ENCODE measurements at regions not wholly inside any gene's neighbourhood (a gene's known extent, or its start where the extent isn't known, plus 50 kb on each side); places are given as distances from the start of the nearest gene placed in this dataset.
A peak's percentile ranks its signal among the peaks of the same experiment; 100 is the strongest.
"Not testable (repeated sequence)": the region's sequence is repeated elsewhere in the genome, so short reads cannot be mapped to it uniquely, and the experiment has no call there.

- H3K18ac ChIP-seq (ENCODE audit: low read length); H4K8ac ChIP-seq (ENCODE audit: low read depth, low read length); H2AK5ac ChIP-seq (ENCODE audit: low read depth, low read length); H2BK12ac ChIP-seq (ENCODE audit: low read length); H3K4me1 ChIP-seq (ENCODE audit: control insufficient read depth in 2 of 2, insufficient read depth in 1 of 2, low read depth in 1 of 2, low read length in 2 of 2); H2BK5ac ChIP-seq (ENCODE audit: low read length); H3K27me3 ChIP-seq (ENCODE audit: control insufficient read depth in 3 of 3, insufficient read depth in 3 of 3, low read depth in 1 of 3, low read length in 3 of 3); DNase-seq (ENCODE audit: low spot score); H3K9ac ChIP-seq (ENCODE audit: low read depth, low read length, poor library complexity); H3K9me3 ChIP-seq (replicated peaks in 1 of 2; ENCODE audit: control insufficient read depth in 2 of 2, insufficient read depth in 1 of 2, low read depth in 1 of 2, low read length in 2 of 2); H3K4me2 ChIP-seq (ENCODE audit: insufficient read depth, low read length, poor library complexity, severe bottlenecking); H3K23ac ChIP-seq (ENCODE audit: low read depth, low read length, poor library complexity); H4K91ac ChIP-seq (ENCODE audit: low read depth, low read length, poor library complexity); H2AFZ ChIP-seq (ENCODE audit: low read length); H3K4ac ChIP-seq (ENCODE audit: low read length); H3K36me3 ChIP-seq (replicated peaks in 1 of 2; ENCODE audit: control insufficient read depth in 2 of 2, insufficient read depth in 2 of 2, low read length in 2 of 2); H2BK120ac ChIP-seq (ENCODE audit: low read depth, low read length); H2BK15ac ChIP-seq (ENCODE audit: low read length); H3K14ac ChIP-seq (ENCODE audit: low read length); H3K79me1 ChIP-seq (ENCODE audit: low read depth, low read length); H3K27ac ChIP-seq (replicated peaks; ENCODE audit: low read length); H3K4me3 ChIP-seq (ENCODE audit: low read length in 2 of 2): not testable (repeated sequence)
- WGBS, 2 donors (ENCODE audit: extremely low coverage in 2 of 2, insufficient read length in 2 of 2, insufficient replicate concordance in 1 of 2) = no CpG with 5 or more reads among the region's 3 CpGs
Observed at GRCh38 chr12:8375122-8375521, 80.6 kb upstream of the CLEC6A start.

- H2BK12ac ChIP-seq (ENCODE audit: low read length); H2AK5ac ChIP-seq (ENCODE audit: low read depth, low read length); DNase-seq (ENCODE audit: low spot score); H3K27me3 ChIP-seq (ENCODE audit: control insufficient read depth in 3 of 3, insufficient read depth in 3 of 3, low read depth in 1 of 3, low read length in 3 of 3); H4K8ac ChIP-seq (ENCODE audit: low read depth, low read length); H3K4me3 ChIP-seq (ENCODE audit: low read length in 2 of 2); H3K23ac ChIP-seq (ENCODE audit: low read depth, low read length, poor library complexity); H2AFZ ChIP-seq (ENCODE audit: low read length); H3K36me3 ChIP-seq (replicated peaks in 1 of 2; ENCODE audit: control insufficient read depth in 2 of 2, insufficient read depth in 2 of 2, low read length in 2 of 2); H3K4me2 ChIP-seq (ENCODE audit: insufficient read depth, low read length, poor library complexity, severe bottlenecking); H2BK120ac ChIP-seq (ENCODE audit: low read depth, low read length); H2BK15ac ChIP-seq (ENCODE audit: low read length); H4K91ac ChIP-seq (ENCODE audit: low read depth, low read length, poor library complexity); H3K18ac ChIP-seq (ENCODE audit: low read length); H2BK5ac ChIP-seq (ENCODE audit: low read length); H3K27ac ChIP-seq (replicated peaks; ENCODE audit: low read length); H3K79me1 ChIP-seq (ENCODE audit: low read depth, low read length); H3K9me3 ChIP-seq (replicated peaks in 1 of 2; ENCODE audit: control insufficient read depth in 2 of 2, insufficient read depth in 1 of 2, low read depth in 1 of 2, low read length in 2 of 2); H3K4me1 ChIP-seq (ENCODE audit: control insufficient read depth in 2 of 2, insufficient read depth in 1 of 2, low read depth in 1 of 2, low read length in 2 of 2); H3K9ac ChIP-seq (ENCODE audit: low read depth, low read length, poor library complexity); H3K4ac ChIP-seq (ENCODE audit: low read length): not testable (repeated sequence)
- WGBS, 2 donors (ENCODE audit: extremely low coverage in 2 of 2, insufficient read length in 2 of 2, insufficient replicate concordance in 1 of 2) = no CpG with 5 or more reads among the region's 6 CpGs
- peak overlapping the region; percentile 94 for H3K14ac ChIP-seq (ENCODE audit: low read length)
Observed at GRCh38 chr12:8377756-8378155, 78.0 kb upstream of the CLEC6A start.

GRCh38 chr12:8382556-8382955, 73.2 kb upstream of the CLEC6A start:
- not testable (repeated sequence) for H3K27ac ChIP-seq (replicated peaks; ENCODE audit: low read length); H3K4me3 ChIP-seq (ENCODE audit: low read length in 2 of 2); H3K36me3 ChIP-seq (replicated peaks in 1 of 2; ENCODE audit: control insufficient read depth in 2 of 2, insufficient read depth in 2 of 2, low read length in 2 of 2); H4K91ac ChIP-seq (ENCODE audit: low read depth, low read length, poor library complexity); H2BK120ac ChIP-seq (ENCODE audit: low read depth, low read length); H2AFZ ChIP-seq (ENCODE audit: low read length); H3K9ac ChIP-seq (ENCODE audit: low read depth, low read length, poor library complexity); H3K4ac ChIP-seq (ENCODE audit: low read length); H2BK5ac ChIP-seq (ENCODE audit: low read length); H3K27me3 ChIP-seq (ENCODE audit: control insufficient read depth in 3 of 3, insufficient read depth in 3 of 3, low read depth in 1 of 3, low read length in 3 of 3); H3K23ac ChIP-seq (ENCODE audit: low read depth, low read length, poor library complexity); H2BK15ac ChIP-seq (ENCODE audit: low read length); H3K18ac ChIP-seq (ENCODE audit: low read length); H3K4me2 ChIP-seq (ENCODE audit: insufficient read depth, low read length, poor library complexity, severe bottlenecking); H3K9me3 ChIP-seq (replicated peaks in 1 of 2; ENCODE audit: control insufficient read depth in 2 of 2, insufficient read depth in 1 of 2, low read depth in 1 of 2, low read length in 2 of 2); H2BK12ac ChIP-seq (ENCODE audit: low read length); H2AK5ac ChIP-seq (ENCODE audit: low read depth, low read length); DNase-seq (ENCODE audit: low spot score); H3K14ac ChIP-seq (ENCODE audit: low read length); H3K4me1 ChIP-seq (ENCODE audit: control insufficient read depth in 2 of 2, insufficient read depth in 1 of 2, low read depth in 1 of 2, low read length in 2 of 2); H3K79me1 ChIP-seq (ENCODE audit: low read depth, low read length); H4K8ac ChIP-seq (ENCODE audit: low read depth, low read length)
- WGBS, 2 donors (ENCODE audit: extremely low coverage in 2 of 2, insufficient read length in 2 of 2, insufficient replicate concordance in 1 of 2) = no CpG with 5 or more reads among the region's 4 CpGs

GRCh38 chr12:8384686-8385085, 71.1 kb upstream of the CLEC6A start:
- not testable (repeated sequence) for H3K23ac ChIP-seq (ENCODE audit: low read depth, low read length, poor library complexity); H2BK15ac ChIP-seq (ENCODE audit: low read length); H2BK5ac ChIP-seq (ENCODE audit: low read length); H2AFZ ChIP-seq (ENCODE audit: low read length); H3K4ac ChIP-seq (ENCODE audit: low read length); H3K36me3 ChIP-seq (replicated peaks in 1 of 2; ENCODE audit: control insufficient read depth in 2 of 2, insufficient read depth in 2 of 2, low read length in 2 of 2); H4K91ac ChIP-seq (ENCODE audit: low read depth, low read length, poor library complexity); H3K9me3 ChIP-seq (replicated peaks in 1 of 2; ENCODE audit: control insufficient read depth in 2 of 2, insufficient read depth in 1 of 2, low read depth in 1 of 2, low read length in 2 of 2); H3K4me3 ChIP-seq (ENCODE audit: low read length in 2 of 2); H3K4me1 ChIP-seq (ENCODE audit: control insufficient read depth in 2 of 2, insufficient read depth in 1 of 2, low read depth in 1 of 2, low read length in 2 of 2); H3K18ac ChIP-seq (ENCODE audit: low read length); DNase-seq (ENCODE audit: low spot score); H3K27me3 ChIP-seq (ENCODE audit: control insufficient read depth in 3 of 3, insufficient read depth in 3 of 3, low read depth in 1 of 3, low read length in 3 of 3); H2BK12ac ChIP-seq (ENCODE audit: low read length); H3K4me2 ChIP-seq (ENCODE audit: insufficient read depth, low read length, poor library complexity, severe bottlenecking); H3K27ac ChIP-seq (replicated peaks; ENCODE audit: low read length); H2AK5ac ChIP-seq (ENCODE audit: low read depth, low read length); H3K9ac ChIP-seq (ENCODE audit: low read depth, low read length, poor library complexity); H3K79me1 ChIP-seq (ENCODE audit: low read depth, low read length); H2BK120ac ChIP-seq (ENCODE audit: low read depth, low read length); H3K14ac ChIP-seq (ENCODE audit: low read length)
- no CpG with 5 or more reads among the region's 9 CpGs for WGBS, 2 donors (ENCODE audit: extremely low coverage in 2 of 2, insufficient read length in 2 of 2, insufficient replicate concordance in 1 of 2)
- peak overlapping the region; percentile 17 for H4K8ac ChIP-seq (ENCODE audit: low read depth, low read length)

Measured in neuronal stem cell (in vitro differentiated cells).